HG03460 (cell line): ENCODE measurements at regions not wholly inside any gene's neighbourhood (a gene's known extent, or its start where the extent isn't known, plus 50 kb on each side); places are given as distances from the start of the nearest gene placed in this dataset.

Experiments
- ATAC-seq: cut with Tn5 transposase; IDR thresholded peaks from one replicate; pipeline ENCODE4 v1.9.1; 2021; ENCODE audit not compliant: unreplicated experiment

GRCh38 chr7:89908736-89909135 lies 245.5 kb upstream of the STEAP1 start:
- ATAC-seq = no peak

GRCh38 chr7:89914711-89915110 lies 239.6 kb upstream of the STEAP1 start:
- no peak for ATAC-seq

GRCh38 chr7:89926194-89926593 lies 228.1 kb upstream of the STEAP1 start:
- no peak for ATAC-seq

GRCh38 chr7:89926701-89927100 lies 227.6 kb upstream of the STEAP1 start:
- ATAC-seq = no peak

- ATAC-seq = no peak
Observed at GRCh38 chr7:89927762-89928161, 226.5 kb upstream of the STEAP1 start.

GRCh38 chr7:89928451-89928850 lies 225.8 kb upstream of the STEAP1 start:
- no peak for ATAC-seq

- ATAC-seq = no peak
Observed at GRCh38 chr7:89934101-89934500, 220.2 kb upstream of the STEAP1 start.

- no peak for ATAC-seq
Observed at GRCh38 chr7:89943525-89944050, 210.7 kb upstream of the STEAP1 start.

GRCh38 chr7:89958525-89959068 lies 195.7 kb upstream of the STEAP1 start:
- no peak for ATAC-seq

GRCh38 chr7:89966067-89966664 lies 188.1 kb upstream of the STEAP1 start:
- ATAC-seq = no peak

GRCh38 chr7:89975577-89975976 lies 178.7 kb upstream of the STEAP1 start:
- no peak for ATAC-seq

- ATAC-seq = no peak
Observed at GRCh38 chr7:89987665-89988064, 166.6 kb upstream of the STEAP1 start.

- ATAC-seq = no peak
Observed at GRCh38 chr7:89988074-89988473, 166.2 kb upstream of the STEAP1 start.

- ATAC-seq = no peak
Observed at GRCh38 chr7:89989454-89989853, 164.8 kb upstream of the STEAP1 start.

- no peak for ATAC-seq
Observed at GRCh38 chr7:89994483-89994882, 159.8 kb upstream of the STEAP1 start.

GRCh38 chr7:89998554-89998953 lies 155.7 kb upstream of the STEAP1 start:
- no peak for ATAC-seq

- no peak for ATAC-seq
Observed at GRCh38 chr7:90005836-90006235, 148.4 kb upstream of the STEAP1 start.

- no peak for ATAC-seq
Observed at GRCh38 chr7:90007001-90007654, 147.1 kb upstream of the STEAP1 start.

GRCh38 chr7:90007831-90008230 lies 146.4 kb upstream of the STEAP1 start:
- no peak for ATAC-seq

- ATAC-seq = no peak
Observed at GRCh38 chr7:90022213-90022612, 132.1 kb upstream of the STEAP1 start.

- ATAC-seq = no peak
Observed at GRCh38 chr7:90025771-90026170, 128.5 kb upstream of the STEAP1 start.

GRCh38 chr7:90033850-90034249 lies 120.4 kb upstream of the STEAP1 start:
- no peak for ATAC-seq
